ENCODE measurements at regions not wholly inside any gene's neighbourhood (a gene's known extent, or its start where the extent isn't known, plus 50 kb on each side); places are given as distances from the start of the nearest gene placed in this dataset.

DNA sequence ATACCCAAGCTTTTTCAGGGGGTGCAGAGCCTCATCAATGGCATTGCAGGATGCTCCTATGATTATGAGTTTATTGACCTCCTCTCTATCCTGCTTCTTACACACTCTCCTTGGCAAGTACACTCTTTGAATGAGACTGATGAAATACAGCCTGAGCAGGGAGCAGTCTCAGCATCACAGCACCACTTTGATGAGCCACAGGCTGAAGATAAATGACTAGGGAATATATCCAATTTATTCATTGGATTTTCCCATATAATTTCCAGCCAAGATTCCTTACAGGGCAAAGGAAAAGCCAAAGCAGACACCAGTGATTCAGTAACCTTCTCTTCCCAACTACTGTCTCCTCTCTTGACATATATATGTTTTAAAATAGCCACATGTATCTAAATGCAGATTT, 79.2 kb downstream of the CASP12 start:
- DNase-seq (no peak), ATAC-seq (no peak)
- Histone ChIP-seq H3K4me3 (no peak overlapping the region), H3K9me3 (no peaks in the 10 kb centered on the region), H3K36me3 (no peaks in the 10 kb centered on the region), H3K27ac (no peak overlapping the region), H3K27me3 (no peaks in the 10 kb centered on the region), H3K4me1 (no peaks in the 10 kb centered on the region)
- intact Hi-C loops (cut with DNase I): no loop called here
- TF ChIP-seq, protein P1, sequence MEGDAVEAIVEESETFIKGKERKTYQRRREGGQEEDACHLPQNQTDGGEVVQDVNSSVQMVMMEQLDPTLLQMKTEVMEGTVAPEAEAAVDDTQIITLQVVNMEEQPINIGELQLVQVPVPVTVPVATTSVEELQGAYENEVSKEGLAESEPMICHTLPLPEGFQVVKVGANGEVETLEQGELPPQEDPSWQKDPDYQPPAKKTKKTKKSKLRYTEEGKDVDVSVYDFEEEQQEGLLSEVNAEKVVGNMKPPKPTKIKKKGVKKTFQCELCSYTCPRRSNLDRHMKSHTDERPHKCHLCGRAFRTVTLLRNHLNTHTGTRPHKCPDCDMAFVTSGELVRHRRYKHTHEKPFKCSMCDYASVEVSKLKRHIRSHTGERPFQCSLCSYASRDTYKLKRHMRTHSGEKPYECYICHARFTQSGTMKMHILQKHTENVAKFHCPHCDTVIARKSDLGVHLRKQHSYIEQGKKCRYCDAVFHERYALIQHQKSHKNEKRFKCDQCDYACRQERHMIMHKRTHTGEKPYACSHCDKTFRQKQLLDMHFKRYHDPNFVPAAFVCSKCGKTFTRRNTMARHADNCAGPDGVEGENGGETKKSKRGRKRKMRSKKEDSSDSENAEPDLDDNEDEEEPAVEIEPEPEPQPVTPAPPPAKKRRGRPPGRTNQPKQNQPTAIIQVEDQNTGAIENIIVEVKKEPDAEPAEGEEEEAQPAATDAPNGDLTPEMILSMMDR (IDR thresholded peaks at IDR 0.05): no peak

DNA sequence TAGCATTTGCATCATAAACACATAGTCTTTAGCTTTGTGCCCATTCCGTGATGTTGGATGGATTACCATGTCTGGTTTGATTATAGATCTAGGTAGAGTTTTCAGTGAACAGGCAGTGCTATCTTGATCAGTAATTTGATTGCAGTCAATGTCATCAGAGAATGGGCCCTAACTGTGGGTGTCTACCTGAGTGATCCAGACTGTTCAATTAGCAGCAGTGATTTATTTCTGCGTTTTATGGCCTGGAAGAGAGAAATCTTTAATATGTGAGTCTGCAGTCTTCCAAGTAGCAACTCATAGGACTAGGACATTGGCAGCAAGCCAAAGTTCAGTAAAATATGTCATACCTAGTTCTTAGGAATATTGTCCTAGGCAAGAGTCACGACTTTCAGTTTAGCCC, 80.3 kb downstream of the CASP12 start:
- H3K4me3 ChIP-seq: no peak overlapping the region
- no peaks in the 10 kb centered on the region for H3K27me3 ChIP-seq
- DNase-seq (no peak), ATAC-seq (no peak)
- no peaks in the 10 kb centered on the region for H3K36me3 ChIP-seq
- intact Hi-C loops (cut with DNase I): no loop called here
- TF ChIP-seq, protein P1 (IDR thresholded peaks at IDR 0.05): no peak
- no peaks in the 10 kb centered on the region for H3K9me3 ChIP-seq
- H3K4me1 ChIP-seq: no peaks in the 10 kb centered on the region
- no peak overlapping the region for H3K27ac ChIP-seq

DNA sequence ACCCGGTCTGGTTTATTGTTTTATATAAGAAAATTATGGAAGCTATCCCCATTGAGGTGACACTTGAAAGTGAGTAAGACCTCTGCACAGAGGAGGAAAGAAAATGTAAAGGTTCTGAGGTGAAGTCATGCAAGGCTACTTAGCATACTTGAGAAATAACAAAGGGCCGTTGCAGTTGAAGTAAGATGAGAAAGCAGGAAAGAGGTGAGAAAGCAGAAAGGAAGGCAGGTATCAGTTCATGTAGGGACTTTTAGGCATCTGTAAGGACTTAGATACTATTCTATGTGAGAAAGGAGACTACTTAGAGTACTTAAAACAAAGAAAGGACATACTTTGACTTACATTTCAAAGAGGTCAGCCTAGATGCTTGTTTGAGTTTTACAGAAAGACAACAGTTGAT, 84.7 kb downstream of the CASP12 start:
- Histone ChIP-seq H3K4me1 (no peaks in the 10 kb centered on the region), H3K9me3 (no peaks in the 10 kb centered on the region), H3K27me3 (no peaks in the 10 kb centered on the region), H3K4me3 (no peak overlapping the region), H3K36me3 (no peaks in the 10 kb centered on the region), H3K27ac (no peak overlapping the region)
- intact Hi-C loops (cut with DNase I): no loop called here
- DNase-seq: no peak
- no peak for ATAC-seq
- TF ChIP-seq, protein P1 (IDR thresholded peaks at IDR 0.05): no peak

DNA sequence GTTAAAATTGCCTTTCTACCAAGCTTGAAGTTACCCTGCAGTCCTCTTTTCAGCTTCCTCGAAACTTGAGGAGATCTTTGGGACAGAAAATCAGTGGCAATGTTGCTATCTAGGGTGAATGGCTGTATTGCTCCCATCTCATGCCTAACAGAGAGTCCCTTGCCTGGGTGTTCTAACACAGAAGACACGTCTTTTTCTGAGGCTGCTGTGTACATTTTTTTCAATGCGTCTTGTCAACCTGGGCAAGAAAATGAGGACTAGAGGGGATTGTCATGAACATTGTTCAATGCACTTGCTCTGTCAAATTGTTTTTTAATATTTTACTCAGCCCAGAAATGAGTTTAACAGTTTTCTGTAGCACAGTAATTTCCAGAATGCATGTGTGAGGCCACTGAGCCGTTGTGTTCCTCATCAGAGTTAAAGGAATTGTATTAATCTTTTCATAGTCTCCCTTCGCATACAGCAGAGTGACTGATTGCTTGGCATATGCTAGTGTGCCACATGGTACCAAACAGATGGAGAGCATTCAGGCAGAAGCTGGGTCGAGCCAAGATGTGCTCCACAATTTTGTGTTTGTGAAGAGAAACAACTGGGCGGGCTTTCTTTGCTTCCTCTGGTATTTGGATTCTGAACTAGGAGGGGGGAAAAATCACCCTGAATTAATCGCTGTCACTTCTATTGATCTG, 86.0 kb downstream of the CASP12 start:
- TF ChIP-seq, protein P1 (IDR thresholded peaks at IDR 0.05): no peak
- Histone ChIP-seq H3K9me3 (no peaks in the 10 kb centered on the region), H3K4me3 (no peak overlapping the region), H3K27me3 (no peaks in the 10 kb centered on the region), H3K4me1 (no peaks in the 10 kb centered on the region), H3K27ac (no peak overlapping the region), H3K36me3 (no peaks in the 10 kb centered on the region)
- intact Hi-C loops (cut with DNase I): no loop called here
- DNase-seq (no peak), ATAC-seq (no peak)

DNA sequence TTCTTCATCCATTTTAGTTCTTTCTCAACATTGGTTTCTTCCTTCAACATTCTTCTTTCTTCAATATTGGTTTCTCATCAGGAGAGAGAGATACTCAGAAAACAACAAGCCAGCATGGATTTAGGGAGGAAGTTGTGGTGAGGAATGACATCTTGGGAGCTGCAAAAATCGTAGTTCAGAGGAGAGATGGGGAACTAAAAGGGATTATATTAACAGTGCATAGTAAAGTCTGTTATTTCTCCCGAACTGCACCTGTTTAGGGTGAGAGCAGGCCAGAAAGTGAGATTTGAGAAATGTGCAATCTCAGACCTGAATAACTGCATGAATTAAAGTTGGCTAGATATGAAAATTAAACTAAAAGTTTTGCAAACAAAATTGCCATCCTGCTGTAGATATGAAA, 94.5 kb downstream of the CASP12 start:
- Histone ChIP-seq H3K36me3 (no peaks in the 10 kb centered on the region), H3K4me3 (no peak overlapping the region), H3K27ac (no peak overlapping the region), H3K4me1 (no peaks in the 10 kb centered on the region), H3K27me3 (no peaks in the 10 kb centered on the region), H3K9me3 (no peaks in the 10 kb centered on the region)
- intact Hi-C loops (cut with DNase I): no loop called here
- no peak for ATAC-seq
- DNase-seq: no peak
- TF ChIP-seq, protein P1 (IDR thresholded peaks at IDR 0.05): no peak

DNA sequence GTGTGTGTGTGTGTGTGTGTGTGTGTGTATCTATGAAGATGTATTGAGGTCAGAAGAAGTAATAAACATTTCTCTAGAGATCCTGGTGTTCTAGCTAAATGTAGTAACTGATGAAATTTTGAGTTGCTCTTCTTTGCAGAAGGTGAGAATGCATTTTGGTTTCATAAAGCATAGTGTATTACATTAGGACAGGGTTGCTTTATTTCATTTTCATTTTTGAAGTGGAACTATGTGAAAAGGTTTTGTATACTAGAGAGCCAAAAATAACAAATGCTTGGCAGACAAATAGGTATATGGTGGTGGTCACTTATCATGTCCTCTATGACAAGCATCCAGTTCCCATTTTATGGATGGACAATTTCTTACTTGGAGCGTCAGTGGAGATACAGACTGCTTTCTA, 99.0 kb downstream of the CASP12 start:
- Histone ChIP-seq H3K4me3 (no peak overlapping the region), H3K27ac (no peak overlapping the region), H3K9me3 (no peaks in the 10 kb centered on the region), H3K27me3 (no peaks in the 10 kb centered on the region), H3K36me3 (no peaks in the 10 kb centered on the region), H3K4me1 (no peaks in the 10 kb centered on the region)
- ATAC-seq (no peak), DNase-seq (no peak)
- intact Hi-C loops (cut with DNase I): no loop called here
- TF ChIP-seq, protein P1 (IDR thresholded peaks at IDR 0.05): no peak
